K562 (cell line): ENCODE measurements at regions not wholly inside any gene's neighbourhood (a gene's known extent, or its start where the extent isn't known, plus 50 kb on each side); places are given as distances from the start of the nearest gene placed in this dataset.

Experiments used
- ATAC-seq: fragments of 200-7000 bp; cut with Tn5 transposase; 3 replicates; pipeline ENCODE4 v1.9.1; 2020; ENCODE audit warnings: moderate library complexity
- BruUV-seq: library from RNA; stranded (reverse); fragments of 400-500 nt; replicated peaks from 2 replicates; lab custom pipeline; 2021; lab: Mats Ljungman, UMichigan
- CTCF ChIA-PET: fragments of 300-600 bp; formaldehyde crosslinking; extraction: SDS; loops from one replicate; lab custom pipeline; 2021; ENCODE audit warnings: low intra/inter-chr PET ratio; lab: Yijun Ruan, JAX
- POLR2A ChIA-PET: fragments of 300-600, 350-650 bp; sonication (Branson Sonifier 250); formaldehyde crosslinking; extraction: SDS; loops from one replicate; lab custom pipeline; 2021; ENCODE audit warnings: antibody characterized with exemption, inconsistent platforms; lab: Yijun Ruan, JAX
- DNase-seq, 4 experiments: peaks; one replicate each; pipeline versions ENCODE4 v3.0.0 to v3.0.0-alpha.2; 2011 to 2018; ENCODE audit warnings: low spot score in 3 of 4, mixed read lengths in 3 of 4; ENCODE audit errors: extremely low read depth in 1 of 4
- FAIRE-seq: peaks from 2 replicates; lab custom pipeline; 2011; peaks lifted over from hg19 to GRCh38; lab: Jason Lieb, UNC
- H2AFZ ChIP-seq: 2 replicates; pipeline ENCODE4 v1.6.0; 2011; ENCODE audit warnings: low read depth, low read length, control low read depth, inconsistent platforms
- H3K27ac ChIP-seq: fragments of 200-600 bp; 3 replicates; pipeline ENCODE4 v1.8.0; 2011; ENCODE audit warnings: low read depth, mild to moderate bottlenecking, control low read depth, inconsistent platforms, low read length, moderate library complexity, mixed read lengths; ENCODE audit errors: extremely low read depth
- H3K27me3 ChIP-seq, 2 experiments: fragments of 300-600 bp in 1 of 2; 2 replicates in 1 of 2; 3 replicates in 1 of 2; pipeline versions ENCODE4 v1.6.0 to v1.8.0; 2011; ENCODE audit warnings: inconsistent platforms in 2 of 2, low read length in 2 of 2, mild to moderate bottlenecking in 1 of 2, mixed read lengths in 1 of 2, moderate library complexity in 1 of 2; ENCODE audit not compliant: control insufficient read depth in 2 of 2, insufficient read depth in 2 of 2
- H3K36me3 ChIP-seq: fragments of 300-600 bp; 3 replicates; pipeline ENCODE4 v1.8.0; 2011; ENCODE audit warnings: mild to moderate bottlenecking, low read length, inconsistent platforms; ENCODE audit not compliant: control insufficient read depth, insufficient read depth
- H3K4me1 ChIP-seq, 2 experiments: fragments of 200-600 bp in 1 of 2; replicated peaks in 1 of 2; 2 replicates in 1 of 2; 3 replicates in 1 of 2; pipeline versions ENCODE4 v1.5.1 to v1.8.0; 2011; ENCODE audit warnings: inconsistent platforms in 2 of 2, low read length in 2 of 2, mild to moderate bottlenecking in 1 of 2, mixed read lengths in 1 of 2, moderate library complexity in 1 of 2; ENCODE audit not compliant: control insufficient read depth in 2 of 2, insufficient read depth in 2 of 2
- H3K4me2 ChIP-seq: 2 replicates; pipeline ENCODE4 v1.6.1; 2011; ENCODE audit warnings: low read length, control low read depth, inconsistent platforms, mixed read lengths; ENCODE audit not compliant: insufficient read depth
- H3K4me3 ChIP-seq: fragments of 200-600 bp; sonication (generic), shearing (Covaris generic); 2 replicates; pipeline ENCODE4 v1.5.1; 2016; ENCODE audit warnings: control low read depth, inconsistent platforms
- H3K79me2 ChIP-seq: fragments of 200-600 bp; 3 replicates; pipeline ENCODE4 v1.8.0; 2011; ENCODE audit warnings: low read length, inconsistent platforms; ENCODE audit not compliant: control insufficient read depth, insufficient read depth
- H3K9ac ChIP-seq, 2 experiments: 2 replicates each; pipeline versions ENCODE4 v1.6.0 to v1.6.1; 2011; ENCODE audit warnings: low read depth in 2 of 2, low read length in 2 of 2, control low read depth in 1 of 2, inconsistent platforms in 1 of 2, mild to moderate bottlenecking in 1 of 2, mixed read lengths in 1 of 2; ENCODE audit not compliant: insufficient read depth in 1 of 2
- H3K9me1 ChIP-seq: one replicate; pipeline ENCODE4 v1.6.0; 2011; ENCODE audit warnings: inconsistent platforms, mild to moderate bottlenecking, low read length, moderate library complexity; ENCODE audit not compliant: control insufficient read depth, insufficient read depth
- H3K9me3 ChIP-seq: replicated peaks from 2 replicates; pipeline ENCODE4 v1.5.1; 2011; ENCODE audit warnings: low read depth, low read length, inconsistent platforms; ENCODE audit not compliant: control insufficient read depth, insufficient read depth
- H4K20me1 ChIP-seq: replicated peaks from 2 replicates; pipeline ENCODE4 v1.6.1; 2011; ENCODE audit warnings: low read length, inconsistent platforms, mixed read lengths; ENCODE audit not compliant: control insufficient read depth, insufficient read depth
- C11orf30 ChIP-seq: fragments of 450-650 bp; IDR thresholded peaks from 2 replicates; pipeline ENCODE4 v1.6.1; 2016; ENCODE audit warnings: low read depth, mild to moderate bottlenecking
- MAFF ChIP-seq: IDR thresholded peaks from 2 replicates; pipeline ENCODE4 v1.6.1; 2012; ENCODE audit warnings: low read length, improper control_type of control experiment
- MAFG ChIP-seq: fragments of 450-650 bp; conservative IDR thresholded peaks from 2 replicates; pipeline ENCODE4 v1.6.1; 2016; ENCODE audit warnings: missing genetic modification characterization, missing compliant biosample characterization
- PHF21A ChIP-seq: fragments of 450-650 bp; IDR thresholded peaks from 2 replicates; pipeline ENCODE4 v1.6.1; 2017; ENCODE audit warnings: low read depth, borderline replicate concordance
- POLR2H ChIP-seq: IDR thresholded peaks from 2 replicates; pipeline ENCODE4 v1.6.1; 2016; ENCODE audit warnings: missing genetic modification characterization, low read depth, mild to moderate bottlenecking, control low read depth, missing compliant biosample characterization, moderate library complexity
- RBM39 ChIP-seq: fragments of 200-400 bp; formaldehyde crosslinking; optimal IDR thresholded peaks from 2 replicates; pipeline ENCODE3; 2018; ENCODE audit warnings: low read depth, low read length
- SNIP1 ChIP-seq: fragments of 450-650 bp; IDR thresholded peaks from 2 replicates; pipeline ENCODE4 v1.7.1; 2017; ENCODE audit warnings: low read depth, mild to moderate bottlenecking
- ZNF274 ChIP-seq: IDR thresholded peaks from 2 replicates; pipeline ENCODE4 v1.6.1; 2011; ENCODE audit warnings: low read depth, mild to moderate bottlenecking, low read length, moderate library complexity, borderline replicate concordance
- ZNF3 ChIP-seq: fragments of 250-450 bp; sonication (Bioruptor Pico); IDR thresholded peaks from 2 replicates; pipeline ENCODE4 v1.5.0; 2021; ENCODE audit warnings: mild to moderate bottlenecking, moderate library complexity
- ZNF316 ChIP-seq: fragments of 450-650 bp; IDR thresholded peaks from 2 replicates; pipeline ENCODE4 v1.6.1; 2016
- ZSCAN32 ChIP-seq: fragments of 450-650 bp; formaldehyde crosslinking; IDR thresholded peaks from 2 replicates; pipeline ENCODE4 v1.4.0; 2020; ENCODE audit warnings: mild to moderate bottlenecking, moderate library complexity
- WGBS: fragments of 100-300 bp; shearing (Covaris generic); methylation state at CpG from one replicate; pipeline ENCODE4 v1.1.6; 2016; ENCODE audit warnings: low coverage, mixed read lengths; ENCODE audit not compliant: insufficient coverage; ENCODE audit errors: missing lambda C conversion rate; 5-methylcytosine and 5-hydroxymethylcytosine counted together
- in situ Hi-C: fragments of 300-500 bp; cut with MboI; formaldehyde crosslinking; loops from 4 replicates; pipeline ENCODE4 v1.15.0; 2018; ENCODE audit warnings: inconsistent platforms, mixed read lengths
- intact Hi-C: fragments of 100-400 bp; cut with micrococcal nuclease; formaldehyde crosslinking; loops from 2 replicates; pipeline ENCODE4 v1.14.2; 2022

GRCh38 chr4:124499261-124499660, 213.3 kb downstream of the ANKRD50 start:
- H3K4me3 ChIP-seq = no peak overlapping the region
- no peaks in the 10 kb centered on the region for H3K9me3 ChIP-seq
- H3K79me2 ChIP-seq = no peaks in the 10 kb centered on the region
- FAIRE-seq = no peak
- H3K9me1 ChIP-seq = no peaks in the 10 kb centered on the region
- in situ Hi-C loops (no loop called here), intact Hi-C loops (no loop called here)
- POLR2A ChIA-PET = no interaction called here
- H3K27ac ChIP-seq = no peak overlapping the region
- BruUV-seq = no TSS peak
- no peaks in the 10 kb centered on the region for H4K20me1 ChIP-seq
- TF ChIP-seq PHF21A (no peak), ZNF3 (CRISPR knock-in tag) (no peak), ZNF274 (no peak), POLR2H (tag) (no peak), ZSCAN32 (CRISPR knock-in tag) (no peak)
- no peaks in the 10 kb centered on the region for H3K4me1 ChIP-seq
- no peak for DNase-seq
- H3K36me3 ChIP-seq = no peaks in the 10 kb centered on the region
- no peak for ATAC-seq
- WGBS = 0% methylated on average over 3 of the region's 3 CpGs
- CTCF ChIA-PET = no interaction called here
- H3K4me2 ChIP-seq = no peak overlapping the region
- no peaks in the 10 kb centered on the region for H3K27me3 ChIP-seq
- H2AFZ ChIP-seq = no peak overlapping the region
- H3K9ac ChIP-seq = no peak overlapping the region

GRCh38 chr4:124501576-124501975, 211.0 kb downstream of the ANKRD50 start:
- POLR2A ChIA-PET = no interaction called here
- Histone ChIP-seq H3K9me3 (no peaks in the 10 kb centered on the region), H3K4me2 (no peak overlapping the region), H3K79me2 (no peaks in the 10 kb centered on the region), H3K36me3 (no peaks in the 10 kb centered on the region), H3K9me1 (no peaks in the 10 kb centered on the region), H3K27me3 (no peaks in the 10 kb centered on the region), H3K4me1 (no peaks in the 10 kb centered on the region), H3K9ac (no peak overlapping the region), H3K4me3 (no peak overlapping the region), H3K27ac (no peak overlapping the region), H2AFZ (no peak overlapping the region)
- in situ Hi-C loops = no loop called here
- BruUV-seq = no TSS peak
- 6% methylated on average over 1 of the region's 1 CpG for WGBS
- TF ChIP-seq RBM39 = no peak
- peak; percentile 42 for TF ChIP-seq MAFF
- TF ChIP-seq C11orf30 = peak; percentile 69; the same call in 1 of the 2 replicates
- TF ChIP-seq MAFG = peak; percentile 52
- peak; percentile 83 for TF ChIP-seq ZNF316
- TF ChIP-seq SNIP1 = no peak
- TF ChIP-seq, all 486 proteins: peak for 4
- DNase-seq = no peak
- CTCF ChIA-PET = no interaction called here
- ATAC-seq = no peak
- no peaks in the 10 kb centered on the region for H4K20me1 ChIP-seq
- FAIRE-seq = no peak
- intact Hi-C loops = no loop called here
